ENCODE measurements at regions not wholly inside any gene's neighbourhood (a gene's known extent, or its start where the extent isn't known, plus 50 kb on each side); places are given as distances from the start of the nearest gene placed in this dataset.

DNA sequence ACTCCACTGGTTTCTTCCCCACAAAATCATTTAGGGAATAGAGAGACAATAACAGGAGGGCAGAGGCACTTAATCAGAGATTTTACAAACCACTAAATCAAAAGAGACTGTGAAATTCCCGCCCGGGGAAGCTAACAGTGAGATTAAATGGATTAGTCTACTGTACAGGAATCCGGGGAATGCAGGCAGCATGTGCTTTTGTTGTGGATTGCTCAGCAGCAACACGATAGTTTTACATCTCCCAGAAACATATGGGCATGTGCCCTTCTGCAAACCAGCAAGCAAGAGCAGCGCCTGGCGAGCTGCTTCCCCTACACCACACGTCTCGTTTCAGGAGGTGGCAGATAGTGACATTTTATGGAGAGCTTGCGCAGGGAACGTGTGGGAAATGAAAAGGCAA is 382.3 kb downstream of the CD83 start:
- TF ChIP-seq, protein P1, sequence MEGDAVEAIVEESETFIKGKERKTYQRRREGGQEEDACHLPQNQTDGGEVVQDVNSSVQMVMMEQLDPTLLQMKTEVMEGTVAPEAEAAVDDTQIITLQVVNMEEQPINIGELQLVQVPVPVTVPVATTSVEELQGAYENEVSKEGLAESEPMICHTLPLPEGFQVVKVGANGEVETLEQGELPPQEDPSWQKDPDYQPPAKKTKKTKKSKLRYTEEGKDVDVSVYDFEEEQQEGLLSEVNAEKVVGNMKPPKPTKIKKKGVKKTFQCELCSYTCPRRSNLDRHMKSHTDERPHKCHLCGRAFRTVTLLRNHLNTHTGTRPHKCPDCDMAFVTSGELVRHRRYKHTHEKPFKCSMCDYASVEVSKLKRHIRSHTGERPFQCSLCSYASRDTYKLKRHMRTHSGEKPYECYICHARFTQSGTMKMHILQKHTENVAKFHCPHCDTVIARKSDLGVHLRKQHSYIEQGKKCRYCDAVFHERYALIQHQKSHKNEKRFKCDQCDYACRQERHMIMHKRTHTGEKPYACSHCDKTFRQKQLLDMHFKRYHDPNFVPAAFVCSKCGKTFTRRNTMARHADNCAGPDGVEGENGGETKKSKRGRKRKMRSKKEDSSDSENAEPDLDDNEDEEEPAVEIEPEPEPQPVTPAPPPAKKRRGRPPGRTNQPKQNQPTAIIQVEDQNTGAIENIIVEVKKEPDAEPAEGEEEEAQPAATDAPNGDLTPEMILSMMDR (IDR thresholded peaks at IDR 0.05) = no peak

DNA sequence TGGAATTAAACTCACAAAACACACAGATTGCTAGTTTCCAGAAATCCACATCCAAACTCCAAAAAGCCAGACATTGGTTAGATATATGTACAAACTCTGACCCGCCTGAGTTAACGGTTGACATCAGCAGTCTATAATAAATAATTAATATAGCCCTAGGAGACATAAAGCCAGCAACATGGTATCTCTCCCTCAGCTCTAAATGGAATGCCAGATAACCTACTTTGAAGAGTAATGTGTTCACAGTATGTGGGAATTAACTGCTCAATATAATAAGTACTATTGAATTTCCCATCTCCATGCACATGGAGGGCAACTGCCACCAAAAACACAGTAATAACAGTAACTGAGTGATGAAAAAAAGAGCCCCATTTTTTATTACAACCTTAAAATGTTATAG is 383.2 kb downstream of the CD83 start:
- TF ChIP-seq, protein P1 (IDR thresholded peaks at IDR 0.05) = no peak

DNA sequence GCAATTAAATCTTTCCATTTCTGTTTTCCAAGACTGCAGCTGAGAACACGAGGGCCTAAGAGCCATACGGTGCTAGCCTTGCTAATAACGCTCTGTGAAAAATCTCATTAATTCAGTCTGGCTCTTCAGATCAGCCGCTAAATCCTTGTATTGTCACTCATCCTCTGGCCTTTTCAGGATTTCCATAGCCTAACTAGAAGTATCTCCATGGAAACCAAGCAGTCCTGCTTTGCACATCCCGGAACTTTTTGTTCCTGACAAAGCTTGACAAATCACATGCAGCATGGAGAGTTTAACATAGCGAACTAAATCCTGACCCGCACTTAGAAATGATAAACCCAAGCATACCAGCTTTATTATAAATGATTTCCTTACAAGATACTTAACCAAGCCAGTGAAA is 383.7 kb downstream of the CD83 start:
- TF ChIP-seq, protein P1 (IDR thresholded peaks at IDR 0.05) = no peak

DNA sequence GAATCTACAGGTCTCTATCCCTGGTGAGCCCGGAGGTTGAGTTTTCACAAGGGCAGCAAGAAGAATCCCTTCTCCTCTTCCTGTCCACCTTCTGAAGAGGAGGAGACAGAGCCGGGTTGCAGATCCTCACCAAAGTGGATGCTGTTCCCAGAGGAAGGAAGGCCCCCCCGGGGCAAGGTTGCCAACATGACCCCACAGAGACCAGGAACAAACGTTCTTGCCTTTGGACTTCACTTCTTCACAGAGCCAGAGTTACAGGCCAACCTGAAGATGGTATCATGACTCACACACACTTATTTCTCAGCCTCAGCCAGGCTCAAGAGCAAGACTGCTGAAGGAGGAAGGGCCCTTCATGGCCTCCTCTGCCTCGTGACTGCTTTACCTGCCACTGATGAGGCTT is 384.3 kb downstream of the CD83 start:
- TF ChIP-seq, protein P1 (IDR thresholded peaks at IDR 0.05) = no peak

DNA sequence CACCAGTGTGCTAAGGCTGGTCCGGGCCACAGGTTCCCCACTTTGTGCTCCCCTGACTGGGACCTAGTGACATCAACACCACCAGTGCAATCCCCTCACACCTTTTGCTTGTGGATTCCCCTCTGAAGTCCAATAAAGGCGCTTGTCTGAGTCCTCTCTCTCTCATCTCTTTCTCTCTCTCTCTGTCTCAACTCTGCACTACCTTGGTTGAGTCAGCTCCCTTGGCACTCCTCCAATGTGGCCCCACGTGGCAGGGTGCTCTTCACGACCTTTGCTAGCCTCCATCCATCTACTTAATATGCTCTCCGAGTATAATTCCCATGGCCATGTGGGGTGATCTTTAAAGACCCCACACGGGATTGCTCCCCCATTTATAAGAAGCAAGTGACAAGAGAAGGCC is 385.0 kb downstream of the CD83 start:
- TF ChIP-seq, protein P1 (IDR thresholded peaks at IDR 0.05) = no peak

DNA sequence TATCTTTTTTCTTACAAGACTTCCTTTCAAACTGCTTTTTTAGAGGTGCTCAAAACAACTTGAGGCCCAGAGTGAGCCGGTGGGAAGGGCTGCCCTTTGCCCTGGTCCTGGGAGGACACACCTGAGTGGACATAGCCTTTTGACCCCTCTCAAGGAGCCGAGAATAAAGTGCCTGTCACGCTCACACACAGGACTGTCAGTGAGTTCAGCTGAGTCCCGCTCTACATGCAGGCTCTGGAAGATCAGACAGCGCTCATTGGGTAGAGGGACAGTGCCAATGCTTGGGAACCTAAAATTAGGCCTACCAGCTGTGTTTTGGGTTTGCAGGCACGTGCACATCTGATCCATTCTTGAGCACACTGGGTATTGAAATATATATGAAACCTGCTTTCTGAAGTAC is 387.8 kb downstream of the CD83 start:
- TF ChIP-seq, protein P1 (IDR thresholded peaks at IDR 0.05) = no peak

DNA sequence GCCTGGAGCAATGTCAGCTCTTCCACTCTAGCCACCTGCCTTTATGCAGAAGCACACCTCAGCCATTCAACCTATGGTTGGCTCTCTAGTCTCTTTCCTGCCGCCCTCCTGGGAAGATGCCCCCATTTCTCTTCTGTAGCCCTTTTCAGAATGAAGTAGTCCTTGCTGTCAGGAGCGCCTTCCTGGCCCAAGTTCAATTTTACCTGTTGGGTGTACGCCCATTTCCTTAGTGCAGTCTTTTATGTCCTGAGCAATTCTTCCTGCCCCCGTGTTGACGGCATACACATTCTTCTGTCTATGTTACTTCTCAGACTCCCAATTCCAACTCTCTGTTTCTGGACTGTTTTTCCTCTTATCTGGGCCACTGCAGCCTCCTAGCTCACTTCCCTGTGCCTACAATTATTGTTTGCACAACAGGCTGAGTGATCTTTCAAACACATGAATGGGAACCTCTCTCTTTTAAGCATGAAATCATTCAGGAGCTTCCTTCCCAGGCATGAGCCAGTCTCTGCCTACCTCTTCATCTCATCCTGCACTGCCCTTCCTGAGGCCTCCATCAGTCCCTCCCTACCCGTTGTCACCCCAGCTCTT is 389.2 kb downstream of the CD83 start:
- TF ChIP-seq, protein P1 (IDR thresholded peaks at IDR 0.05) = no peak

DNA sequence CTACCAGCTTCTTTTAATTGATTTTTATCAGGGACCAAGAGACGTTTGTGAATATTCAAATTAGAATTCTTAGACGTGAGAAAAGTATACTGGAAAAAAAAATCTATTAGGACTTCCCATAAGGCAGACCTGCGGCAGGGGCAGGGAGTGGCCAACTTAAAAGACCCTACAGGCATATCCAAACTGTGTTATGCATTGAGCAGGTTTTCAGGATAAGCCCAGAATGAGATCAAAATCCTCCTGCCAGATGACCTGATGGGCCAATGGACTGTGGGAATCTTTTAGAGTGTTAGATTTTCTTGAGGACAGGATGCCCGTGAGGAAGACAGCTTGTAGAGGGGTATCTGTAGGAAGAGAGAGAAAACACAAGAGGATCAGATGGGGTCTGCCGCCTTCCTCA is 391.5 kb downstream of the CD83 start:
- TF ChIP-seq, protein P1 (IDR thresholded peaks at IDR 0.05) = no peak
